ENCODE measurements at regions not wholly inside any gene's neighbourhood (a gene's known extent, or its start where the extent isn't known, plus 50 kb on each side); places are given as distances from the start of the nearest gene placed in this dataset.

GRCh38 chr19:13701624-13702023 lies 62.7 kb upstream of the MRI1 start:
- TF ChIP-seq CTCF (IDR thresholded peaks at IDR 0.05; ENCODE audit: borderline replicate concordance, extremely low read depth, low read length, poor library complexity, severe bottlenecking), result no peak
- TF ChIP-seq EZH2 (IDR thresholded peaks at IDR 0.05; ENCODE audit: borderline replicate concordance, low read depth, low read length, severe bottlenecking), result no peak
- no peaks in the 10 kb centered on the region for H3K79me2 ChIP-seq (ENCODE audit: insufficient read depth, low read length)
- H4K20me1 ChIP-seq (ENCODE audit: insufficient read depth, low read length), result no peaks in the 10 kb centered on the region
- H3K4me1 ChIP-seq (ENCODE audit: insufficient read depth, low read length), result no peaks in the 10 kb centered on the region
- no peaks in the 10 kb centered on the region for H3K9me3 ChIP-seq (ENCODE audit: insufficient read depth, low read length, severe bottlenecking)
- ATAC-seq (ENCODE audit: insufficient read depth, low read depth), result no peak
- no peak overlapping the region for H3K9ac ChIP-seq (ENCODE audit: low read depth, low read length)
- H3K27ac ChIP-seq (ENCODE audit: low read length), result no peak overlapping the region
- H3K4me2 ChIP-seq (ENCODE audit: insufficient read depth, low read length), result no peak overlapping the region
- H3K4me3 ChIP-seq (ENCODE audit: low read depth in 1 of 2, low read length in 2 of 2), result no peak overlapping the region
- H3K36me3 ChIP-seq (ENCODE audit: insufficient read depth, low read length), result no peaks in the 10 kb centered on the region
- no peaks in the 10 kb centered on the region for H3K27me3 ChIP-seq (ENCODE audit: insufficient read depth, low read length, poor library complexity)
- H2AFZ ChIP-seq (ENCODE audit: low read depth, low read length), result no peak overlapping the region
- DNase-seq, result no peak

GRCh38 chr19:13700621-13701020 lies 63.7 kb upstream of the MRI1 start:
- Histone ChIP-seq H3K9ac (ENCODE audit: low read depth, low read length) (no peak overlapping the region), H4K20me1 (ENCODE audit: insufficient read depth, low read length) (no peaks in the 10 kb centered on the region), H3K4me3 (ENCODE audit: low read depth in 1 of 2, low read length in 2 of 2) (no peak overlapping the region), H2AFZ (ENCODE audit: low read depth, low read length) (no peak overlapping the region), H3K79me2 (ENCODE audit: insufficient read depth, low read length) (no peaks in the 10 kb centered on the region), H3K36me3 (ENCODE audit: insufficient read depth, low read length) (no peaks in the 10 kb centered on the region), H3K4me1 (ENCODE audit: insufficient read depth, low read length) (no peaks in the 10 kb centered on the region), H3K9me3 (ENCODE audit: insufficient read depth, low read length, severe bottlenecking) (no peaks in the 10 kb centered on the region), H3K27ac (ENCODE audit: low read length) (no peak overlapping the region), H3K4me2 (ENCODE audit: insufficient read depth, low read length) (no peak overlapping the region), H3K27me3 (ENCODE audit: insufficient read depth, low read length, poor library complexity) (no peaks in the 10 kb centered on the region)
- ATAC-seq (ENCODE audit: insufficient read depth, low read depth) (no peak), DNase-seq (no peak)
- TF ChIP-seq CTCF (IDR thresholded peaks at IDR 0.05; ENCODE audit: borderline replicate concordance, extremely low read depth, low read length, poor library complexity, severe bottlenecking) (no peak), EZH2 (IDR thresholded peaks at IDR 0.05; ENCODE audit: borderline replicate concordance, low read depth, low read length, severe bottlenecking) (no peak)

GRCh38 chr19:13699786-13700185 lies 64.5 kb upstream of the MRI1 start:
- no peak overlapping the region for H2AFZ ChIP-seq (ENCODE audit: low read depth, low read length)

More at GRCh38 chr19:13699786-13700185, 64.5 kb upstream of the MRI1 start:
- H4K20me1 ChIP-seq (ENCODE audit: insufficient read depth, low read length), result no peaks in the 10 kb centered on the region
- H3K9me3 ChIP-seq (ENCODE audit: insufficient read depth, low read length, severe bottlenecking), result no peaks in the 10 kb centered on the region
- no peaks in the 10 kb centered on the region for H3K27me3 ChIP-seq (ENCODE audit: insufficient read depth, low read length, poor library complexity)
- no peaks in the 10 kb centered on the region for H3K36me3 ChIP-seq (ENCODE audit: insufficient read depth, low read length)
- no peak overlapping the region for H3K9ac ChIP-seq (ENCODE audit: low read depth, low read length)
- no peak overlapping the region for H3K27ac ChIP-seq (ENCODE audit: low read length)
- no peaks in the 10 kb centered on the region for H3K4me1 ChIP-seq (ENCODE audit: insufficient read depth, low read length)
- no peak overlapping the region for H3K4me2 ChIP-seq (ENCODE audit: insufficient read depth, low read length)
- ATAC-seq (ENCODE audit: insufficient read depth, low read depth), result no peak
- no peaks in the 10 kb centered on the region for H3K79me2 ChIP-seq (ENCODE audit: insufficient read depth, low read length)
- no peak for DNase-seq
- TF ChIP-seq EZH2 (IDR thresholded peaks at IDR 0.05; ENCODE audit: borderline replicate concordance, low read depth, low read length, severe bottlenecking), result no peak
- no peak for TF ChIP-seq CTCF (IDR thresholded peaks at IDR 0.05; ENCODE audit: borderline replicate concordance, extremely low read depth, low read length, poor library complexity, severe bottlenecking)
- no peak overlapping the region for H3K4me3 ChIP-seq (ENCODE audit: low read depth in 1 of 2, low read length in 2 of 2)
